ENCODE measurements at regions not wholly inside any gene's neighbourhood (a gene's known extent, or its start where the extent isn't known, plus 50 kb on each side); places are given as distances from the start of the nearest gene placed in this dataset.

GRCh38 chr2:8426550-8426949 lies 255.3 kb upstream of the ID2 start:
- Histone ChIP-seq H3K36me3 (replicated peaks; ENCODE audit: control insufficient read depth, insufficient read depth, low read length) (no peaks in the 10 kb centered on the region), H3K4me3 (ENCODE audit: insufficient read depth, low read depth, low read length) (no peak overlapping the region), H3K27me3 (ENCODE audit: control insufficient read depth, insufficient read depth, low read length) (no peaks in the 10 kb centered on the region)
- no peak for DNase-seq

GRCh38 chr2:8427211-8427610 lies 254.6 kb upstream of the ID2 start:
- Histone ChIP-seq H3K4me3 (ENCODE audit: insufficient read depth, low read depth, low read length) (no peak overlapping the region), H3K27me3 (ENCODE audit: control insufficient read depth, insufficient read depth, low read length) (no peaks in the 10 kb centered on the region), H3K36me3 (replicated peaks; ENCODE audit: control insufficient read depth, insufficient read depth, low read length) (no peaks in the 10 kb centered on the region)
- DNase-seq: no peak

DNA sequence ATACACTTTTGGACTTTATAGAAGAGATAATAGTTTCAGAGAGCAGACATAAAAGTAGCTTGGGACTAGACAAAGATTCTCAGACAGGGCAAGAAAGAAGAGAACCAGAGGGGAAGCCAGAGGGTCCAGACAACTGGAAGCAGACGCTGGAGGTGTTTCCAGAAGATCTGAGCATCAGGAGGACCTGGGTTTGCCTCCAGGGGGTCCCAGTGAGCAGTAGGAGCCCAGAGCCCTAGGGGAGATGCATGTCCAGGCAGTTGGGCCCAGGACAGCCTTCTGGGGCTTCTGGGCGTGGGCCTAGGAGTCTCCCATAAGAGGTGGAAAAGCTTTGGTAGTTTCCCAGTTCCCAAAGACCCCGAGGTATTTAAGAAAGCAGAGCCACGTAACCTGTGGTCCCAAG lies 251.2 kb upstream of the ID2 start:
- Histone ChIP-seq H3K36me3 (replicated peaks; ENCODE audit: control insufficient read depth, insufficient read depth, low read length) (no peaks in the 10 kb centered on the region), H3K27me3 (ENCODE audit: control insufficient read depth, insufficient read depth, low read length) (no peaks in the 10 kb centered on the region), H3K4me3 (ENCODE audit: insufficient read depth, low read depth, low read length) (no peak overlapping the region)
- no peak for DNase-seq

GRCh38 chr2:8431446-8432125 lies 250.3 kb upstream of the ID2 start:
- no peak for DNase-seq
- no peaks in the 10 kb centered on the region for H3K36me3 ChIP-seq (replicated peaks; ENCODE audit: control insufficient read depth, insufficient read depth, low read length)
- H3K27me3 ChIP-seq (ENCODE audit: control insufficient read depth, insufficient read depth, low read length): no peaks in the 10 kb centered on the region
- no peak overlapping the region for H3K4me3 ChIP-seq (ENCODE audit: insufficient read depth, low read depth, low read length)

GRCh38 chr2:8432706-8433336 lies 249.0 kb upstream of the ID2 start:
- H3K27me3 ChIP-seq (ENCODE audit: control insufficient read depth, insufficient read depth, low read length): no peaks in the 10 kb centered on the region
- DNase-seq: no peak
- no peaks in the 10 kb centered on the region for H3K36me3 ChIP-seq (replicated peaks; ENCODE audit: control insufficient read depth, insufficient read depth, low read length)
- H3K4me3 ChIP-seq (ENCODE audit: insufficient read depth, low read depth, low read length): no peak overlapping the region

DNA sequence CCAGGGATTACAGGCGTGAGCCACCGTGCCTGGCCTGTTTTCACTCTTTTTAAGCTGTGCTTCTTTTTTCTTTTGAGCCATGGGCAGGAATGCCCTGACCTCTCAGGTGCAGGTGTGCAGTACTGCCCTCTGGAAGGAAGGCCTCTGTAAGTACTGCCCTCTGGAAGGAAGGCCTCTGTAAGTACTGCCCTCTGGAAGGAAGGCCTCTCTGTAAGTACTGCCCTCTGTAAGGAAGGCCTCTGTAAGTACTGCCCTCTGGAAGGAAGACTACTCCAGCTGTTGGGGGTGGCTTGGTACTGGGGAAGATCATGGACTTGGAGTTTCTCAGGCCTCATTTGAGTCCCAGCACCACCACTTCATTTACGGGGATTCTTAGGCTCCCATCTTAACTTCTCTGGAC lies 248.5 kb upstream of the ID2 start:
- H3K4me3 ChIP-seq (ENCODE audit: insufficient read depth, low read depth, low read length): no peak overlapping the region
- no peak for DNase-seq
- no peaks in the 10 kb centered on the region for H3K27me3 ChIP-seq (ENCODE audit: control insufficient read depth, insufficient read depth, low read length)
- H3K36me3 ChIP-seq (replicated peaks; ENCODE audit: control insufficient read depth, insufficient read depth, low read length): no peaks in the 10 kb centered on the region

DNA sequence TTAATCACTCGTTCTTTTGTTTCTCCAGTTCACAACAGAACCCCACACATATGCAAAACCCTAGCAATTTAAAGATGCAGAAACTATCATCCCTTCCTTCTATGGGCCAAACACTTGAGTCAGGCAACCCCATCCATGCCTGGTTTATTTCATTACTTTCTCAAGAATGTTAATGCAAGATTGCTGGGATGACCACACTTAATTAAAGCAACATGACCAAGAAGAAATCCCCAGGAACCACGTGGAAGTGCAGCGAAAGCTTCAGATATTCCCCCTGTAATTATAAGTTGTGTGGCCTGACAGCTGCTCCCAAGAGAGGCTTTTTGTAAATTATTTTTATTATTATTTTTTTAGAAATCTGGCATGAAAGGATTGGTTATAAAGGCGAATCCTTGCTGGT lies 246.2 kb upstream of the ID2 start:
- no peaks in the 10 kb centered on the region for H3K27me3 ChIP-seq (ENCODE audit: control insufficient read depth, insufficient read depth, low read length)
- no peaks in the 10 kb centered on the region for H3K36me3 ChIP-seq (replicated peaks; ENCODE audit: control insufficient read depth, insufficient read depth, low read length)
- H3K4me3 ChIP-seq (ENCODE audit: insufficient read depth, low read depth, low read length): no peak overlapping the region
- DNase-seq: no peak

GRCh38 chr2:8436585-8436984 lies 245.3 kb upstream of the ID2 start:
- DNase-seq: no peak
- H3K36me3 ChIP-seq (replicated peaks; ENCODE audit: control insufficient read depth, insufficient read depth, low read length): no peaks in the 10 kb centered on the region
- H3K4me3 ChIP-seq (ENCODE audit: insufficient read depth, low read depth, low read length): no peak overlapping the region
- H3K27me3 ChIP-seq (ENCODE audit: control insufficient read depth, insufficient read depth, low read length): no peaks in the 10 kb centered on the region

DNA sequence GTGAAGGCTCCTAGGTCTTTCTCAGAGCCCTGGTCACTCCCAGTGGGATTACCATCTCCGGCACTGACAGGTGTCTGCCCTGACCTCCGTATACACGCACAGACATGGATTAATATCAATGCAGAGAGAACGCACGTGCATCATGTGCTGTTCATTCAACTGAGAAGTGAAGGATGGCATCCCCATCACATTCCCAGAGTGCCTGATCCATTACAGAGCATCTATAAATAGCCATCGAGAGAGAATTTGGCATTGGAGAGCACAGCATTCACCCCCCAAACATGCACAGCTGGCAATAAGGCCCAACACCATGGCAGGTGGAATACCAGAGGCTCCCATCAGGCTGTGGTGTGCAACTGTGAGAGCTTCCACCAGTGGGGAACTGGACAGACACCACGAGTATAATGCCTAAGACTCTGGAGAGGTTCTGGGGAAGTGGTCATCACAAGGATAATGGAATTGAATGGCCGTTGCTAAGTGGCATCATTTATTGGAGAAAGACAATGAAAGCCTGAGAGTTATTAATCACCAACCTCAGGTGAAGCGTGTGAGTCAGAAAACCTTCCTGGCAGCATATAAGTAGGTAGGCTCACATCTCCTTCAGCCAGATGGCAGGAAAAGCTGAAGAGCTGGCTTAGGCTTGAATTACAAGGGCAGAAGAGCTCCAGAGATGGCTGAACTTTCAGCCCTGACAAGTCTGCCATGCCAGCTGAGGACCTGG lies 244.5 kb upstream of the ID2 start:
- Histone ChIP-seq H3K36me3 (replicated peaks; ENCODE audit: control insufficient read depth, insufficient read depth, low read length) (no peaks in the 10 kb centered on the region), H3K4me3 (ENCODE audit: insufficient read depth, low read depth, low read length) (no peak overlapping the region), H3K27me3 (ENCODE audit: control insufficient read depth, insufficient read depth, low read length) (no peaks in the 10 kb centered on the region)
- no peak for DNase-seq

GRCh38 chr2:8437949-8438400 lies 243.9 kb upstream of the ID2 start:
- Histone ChIP-seq H3K36me3 (replicated peaks; ENCODE audit: control insufficient read depth, insufficient read depth, low read length) (no peaks in the 10 kb centered on the region), H3K27me3 (ENCODE audit: control insufficient read depth, insufficient read depth, low read length) (no peaks in the 10 kb centered on the region), H3K4me3 (ENCODE audit: insufficient read depth, low read depth, low read length) (no peak overlapping the region)
- no peak for DNase-seq

GRCh38 chr2:8438476-8438875 lies 243.4 kb upstream of the ID2 start:
- Histone ChIP-seq H3K36me3 (replicated peaks; ENCODE audit: control insufficient read depth, insufficient read depth, low read length) (no peaks in the 10 kb centered on the region), H3K4me3 (ENCODE audit: insufficient read depth, low read depth, low read length) (no peak overlapping the region), H3K27me3 (ENCODE audit: control insufficient read depth, insufficient read depth, low read length) (no peaks in the 10 kb centered on the region)
- no peak for DNase-seq

GRCh38 chr2:8438996-8439395 lies 242.9 kb upstream of the ID2 start:
- no peak overlapping the region for H3K4me3 ChIP-seq (ENCODE audit: insufficient read depth, low read depth, low read length)
- H3K36me3 ChIP-seq (replicated peaks; ENCODE audit: control insufficient read depth, insufficient read depth, low read length): no peaks in the 10 kb centered on the region
- no peaks in the 10 kb centered on the region for H3K27me3 ChIP-seq (ENCODE audit: control insufficient read depth, insufficient read depth, low read length)
- no peak for DNase-seq

DNA sequence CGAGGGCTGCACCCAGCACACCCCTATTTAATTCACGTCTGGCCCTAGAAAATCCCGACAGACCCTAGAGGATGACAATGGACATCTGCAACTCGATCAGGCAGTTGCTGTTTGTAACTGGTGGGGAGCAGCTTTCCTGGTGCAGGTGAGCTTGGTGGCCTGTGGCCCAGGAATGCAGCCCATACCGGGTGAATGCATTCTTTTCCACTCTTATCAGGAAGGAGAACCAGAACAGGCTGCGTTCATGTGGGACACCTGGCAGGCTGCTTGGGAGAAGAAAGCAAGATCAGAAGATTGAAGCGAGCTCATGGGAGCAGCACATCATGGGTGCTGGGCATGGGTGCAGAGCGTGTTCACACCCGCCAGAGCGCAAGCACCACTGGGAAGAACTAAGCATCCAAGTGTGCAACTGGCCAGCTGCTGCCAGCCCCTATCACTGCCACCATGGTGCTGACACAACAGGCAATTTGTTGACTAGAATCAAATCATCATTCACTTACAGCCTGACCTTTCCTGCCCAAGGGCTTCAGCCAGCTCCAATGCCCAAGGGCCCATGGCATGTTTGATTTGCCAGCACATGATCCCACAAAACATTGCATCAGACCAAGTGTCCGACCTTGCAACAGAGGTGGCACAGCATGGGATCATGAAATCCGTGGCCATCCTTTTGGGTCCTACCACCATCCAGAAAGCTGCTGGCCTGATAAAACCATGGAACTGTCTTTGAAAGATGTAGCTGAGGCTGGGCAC lies 241.7 kb upstream of the ID2 start:
- no peak for DNase-seq
- Histone ChIP-seq H3K4me3 (ENCODE audit: insufficient read depth, low read depth, low read length) (no peak overlapping the region), H3K36me3 (replicated peaks; ENCODE audit: control insufficient read depth, insufficient read depth, low read length) (no peaks in the 10 kb centered on the region), H3K27me3 (ENCODE audit: control insufficient read depth, insufficient read depth, low read length) (no peaks in the 10 kb centered on the region)

- Histone ChIP-seq H3K4me3 (ENCODE audit: insufficient read depth, low read depth, low read length) (no peak overlapping the region), H3K36me3 (replicated peaks; ENCODE audit: control insufficient read depth, insufficient read depth, low read length) (no peaks in the 10 kb centered on the region), H3K27me3 (ENCODE audit: control insufficient read depth, insufficient read depth, low read length) (no peaks in the 10 kb centered on the region)
- DNase-seq: no peak
These were observed 240.5 kb upstream of the ID2 start for GRCh38 chr2:8441371-8441770.

GRCh38 chr2:8441986-8442385 lies 239.9 kb upstream of the ID2 start:
- DNase-seq: no peak
- Histone ChIP-seq H3K27me3 (ENCODE audit: control insufficient read depth, insufficient read depth, low read length) (no peaks in the 10 kb centered on the region), H3K36me3 (replicated peaks; ENCODE audit: control insufficient read depth, insufficient read depth, low read length) (no peaks in the 10 kb centered on the region), H3K4me3 (ENCODE audit: insufficient read depth, low read depth, low read length) (no peak overlapping the region)
